GM10266 (cell line): ENCODE measurements at regions not wholly inside any gene's neighbourhood (a gene's known extent, or its start where the extent isn't known, plus 50 kb on each side); places are given as distances from the start of the nearest gene placed in this dataset.

Experiments used
- DNase-seq: peaks from one replicate; pipeline ENCODE4 v3.0.0; 2012; ENCODE audit errors: extremely low spot score
- TF ChIP-seq, protein P1 (sequence below): IDR thresholded peaks from 2 replicates; pipeline ENCODE4 v1.5.1; 2012; ENCODE audit warnings: mild to moderate bottlenecking, low read depth; ENCODE audit not compliant: control insufficient read depth, insufficient read depth; ENCODE audit errors: missing control alignments

DNA sequence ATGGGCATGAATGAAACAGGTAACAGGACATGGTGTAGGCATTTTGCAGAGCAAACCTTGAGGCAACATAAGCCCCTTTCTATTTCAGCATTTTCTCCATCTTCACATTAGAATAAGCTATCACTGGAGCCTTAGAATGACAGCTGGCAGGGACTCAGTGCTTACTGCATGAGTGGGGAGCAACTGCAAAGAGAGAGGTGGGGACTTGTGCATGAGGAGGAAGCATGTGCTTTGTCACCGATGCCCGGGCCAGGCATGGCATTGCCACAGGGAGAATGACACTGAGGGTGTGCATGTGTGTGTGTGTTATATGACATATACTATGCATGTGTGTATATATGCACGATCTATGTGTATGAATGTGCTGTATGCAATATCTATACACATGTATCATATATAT is 258.2 kb upstream of the RAB6C start:
- TF ChIP-seq, protein P1, sequence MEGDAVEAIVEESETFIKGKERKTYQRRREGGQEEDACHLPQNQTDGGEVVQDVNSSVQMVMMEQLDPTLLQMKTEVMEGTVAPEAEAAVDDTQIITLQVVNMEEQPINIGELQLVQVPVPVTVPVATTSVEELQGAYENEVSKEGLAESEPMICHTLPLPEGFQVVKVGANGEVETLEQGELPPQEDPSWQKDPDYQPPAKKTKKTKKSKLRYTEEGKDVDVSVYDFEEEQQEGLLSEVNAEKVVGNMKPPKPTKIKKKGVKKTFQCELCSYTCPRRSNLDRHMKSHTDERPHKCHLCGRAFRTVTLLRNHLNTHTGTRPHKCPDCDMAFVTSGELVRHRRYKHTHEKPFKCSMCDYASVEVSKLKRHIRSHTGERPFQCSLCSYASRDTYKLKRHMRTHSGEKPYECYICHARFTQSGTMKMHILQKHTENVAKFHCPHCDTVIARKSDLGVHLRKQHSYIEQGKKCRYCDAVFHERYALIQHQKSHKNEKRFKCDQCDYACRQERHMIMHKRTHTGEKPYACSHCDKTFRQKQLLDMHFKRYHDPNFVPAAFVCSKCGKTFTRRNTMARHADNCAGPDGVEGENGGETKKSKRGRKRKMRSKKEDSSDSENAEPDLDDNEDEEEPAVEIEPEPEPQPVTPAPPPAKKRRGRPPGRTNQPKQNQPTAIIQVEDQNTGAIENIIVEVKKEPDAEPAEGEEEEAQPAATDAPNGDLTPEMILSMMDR, result no peak
- no peak for DNase-seq

DNA sequence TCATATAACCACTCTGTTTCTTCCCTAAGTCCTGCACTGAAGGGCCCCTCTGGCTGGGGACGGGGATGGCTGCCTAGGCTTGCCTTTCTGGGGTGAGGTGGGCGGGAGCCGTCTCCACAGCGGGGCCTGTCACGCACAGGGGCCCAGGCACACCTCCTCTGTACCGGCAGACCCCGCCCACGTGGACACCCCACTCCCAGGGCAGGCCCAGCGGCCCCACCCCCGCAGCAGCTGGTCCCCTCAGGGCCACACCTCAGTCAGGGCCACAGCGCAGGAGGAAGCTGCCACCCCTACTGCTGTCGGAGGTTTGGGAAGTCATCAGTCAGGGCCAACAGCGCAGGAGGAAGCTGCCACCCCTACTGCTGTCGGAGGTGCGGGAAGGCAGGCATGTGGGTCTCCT is 257.6 kb upstream of the RAB6C start:
- DNase-seq, result no peak
- TF ChIP-seq, protein P1, result no peak

DNA sequence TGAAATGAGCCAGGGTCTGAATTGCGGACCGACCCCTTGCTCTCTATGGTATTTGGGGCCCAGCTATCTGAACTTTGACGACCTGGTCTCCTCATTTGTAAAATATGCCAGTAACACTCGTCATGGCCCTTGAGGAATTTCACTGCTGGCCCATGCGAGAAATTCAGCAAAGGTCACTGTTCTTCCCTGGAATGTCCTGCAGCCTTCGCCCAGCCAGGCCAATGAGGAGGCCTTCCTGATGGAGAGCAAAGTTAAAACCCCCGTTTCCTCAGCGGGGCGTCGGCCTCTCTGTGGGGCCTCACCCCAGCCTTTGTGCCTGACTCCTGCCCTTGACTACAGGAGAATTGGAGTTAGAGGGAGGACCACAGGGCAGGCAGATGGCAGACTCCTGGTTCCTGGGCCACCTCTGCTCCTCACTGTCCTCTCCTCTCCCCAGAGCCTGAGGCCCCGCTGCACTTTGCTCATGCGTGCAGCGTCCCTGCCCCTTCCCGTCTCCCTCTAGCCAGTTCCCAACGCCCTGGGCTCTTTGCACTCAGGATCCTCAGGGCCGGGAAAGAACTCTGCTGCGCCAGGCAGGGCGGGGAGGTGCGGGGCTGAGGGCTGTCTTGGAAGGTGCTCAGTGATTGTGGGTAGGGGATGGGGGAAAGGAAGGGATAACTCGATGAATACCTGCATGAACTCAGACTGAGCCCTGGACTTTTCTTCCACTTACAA is 257.0 kb upstream of the RAB6C start:
- DNase-seq, result no peak
- TF ChIP-seq, protein P1, result no peak

DNA sequence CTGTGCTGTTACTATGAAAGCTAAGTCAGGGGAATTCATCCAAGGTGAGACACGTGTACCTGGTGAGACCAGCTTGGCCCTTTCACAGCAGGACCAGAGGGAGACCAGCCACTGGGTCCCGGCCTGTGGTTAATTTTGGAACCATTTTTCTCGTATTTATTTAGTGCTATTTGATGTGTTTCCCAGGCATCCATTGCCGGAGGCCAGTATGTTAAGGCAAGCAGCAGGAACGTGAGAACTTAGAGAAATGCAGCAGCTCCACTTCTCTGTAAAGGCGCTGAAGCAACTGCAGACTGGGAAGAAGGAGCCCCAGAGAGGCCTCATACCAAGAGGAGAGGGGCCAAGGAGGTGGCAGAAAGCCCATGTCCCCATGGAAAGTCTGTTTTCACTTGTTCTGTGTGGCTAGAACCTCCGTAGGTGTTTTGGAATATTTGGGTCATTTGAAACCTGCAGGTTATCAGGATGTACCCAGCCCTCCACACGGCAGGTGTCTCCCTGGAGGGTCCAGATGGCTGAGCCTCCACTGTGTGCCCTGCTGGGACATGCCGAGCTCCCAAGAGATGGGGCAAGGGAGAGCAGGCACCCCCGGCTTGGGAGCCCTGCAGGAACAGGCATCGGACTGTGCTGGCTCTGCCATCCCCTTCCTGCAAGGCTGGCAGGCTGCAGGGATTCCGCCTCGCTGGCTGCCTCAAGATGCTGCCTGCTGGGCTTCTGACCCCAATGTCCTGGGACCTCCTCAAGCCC is 256.0 kb upstream of the RAB6C start:
- TF ChIP-seq, protein P1, result no peak
- no peak for DNase-seq

DNA sequence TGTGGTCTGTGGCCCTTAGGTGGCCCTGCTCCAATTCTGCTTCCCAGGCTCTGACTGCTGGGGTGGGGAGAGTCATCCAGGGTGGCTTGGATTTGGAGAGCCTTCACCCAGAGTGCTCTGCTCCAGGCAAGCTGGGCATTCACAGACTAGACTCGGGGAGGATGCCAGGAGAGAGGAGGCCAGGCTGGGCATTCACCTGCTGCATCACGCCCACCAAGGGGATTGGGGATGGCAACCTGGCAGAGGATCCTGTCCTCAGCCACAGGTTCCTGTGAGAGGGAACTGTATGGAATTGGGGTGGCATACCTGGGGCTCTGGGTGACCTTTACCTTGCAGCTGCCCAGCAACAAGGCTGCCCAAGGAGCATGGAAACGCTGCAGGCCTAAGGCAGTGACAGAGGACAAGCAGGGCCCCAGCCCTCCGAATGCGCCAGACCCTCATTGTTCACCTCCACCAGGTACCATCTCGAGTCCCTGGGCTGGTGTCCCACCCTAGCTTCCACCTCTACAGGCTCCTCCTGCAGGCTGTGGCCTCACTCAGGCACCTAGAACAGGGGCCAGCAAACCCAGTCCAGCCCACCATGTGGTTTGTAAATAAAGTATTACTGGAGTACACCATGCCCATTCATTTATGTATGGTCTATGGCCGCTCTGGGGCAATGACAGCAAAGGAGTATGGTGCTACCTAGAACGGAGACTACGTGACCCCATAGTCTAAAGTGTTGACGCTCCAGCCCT is 255.3 kb upstream of the RAB6C start:
- no peak for DNase-seq
- TF ChIP-seq, protein P1, result no peak

DNA sequence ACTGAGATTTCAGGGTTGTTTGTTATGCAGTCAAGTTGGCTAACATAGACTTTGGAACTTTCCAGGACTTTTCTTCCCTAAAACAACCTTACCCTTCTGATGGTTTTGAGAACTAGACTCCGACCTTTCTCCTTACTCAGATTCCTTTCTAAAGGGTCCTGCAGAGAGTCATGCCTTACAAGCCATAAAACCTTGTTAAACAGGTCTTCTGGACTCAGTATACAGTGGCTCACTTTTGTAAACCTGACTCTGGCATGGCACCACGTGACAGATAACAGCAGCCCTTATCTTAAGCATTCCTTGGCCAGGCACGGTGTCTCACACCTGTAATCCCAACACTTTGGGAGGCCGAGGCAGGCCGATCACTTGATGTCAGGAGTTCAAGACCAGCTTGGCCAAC is 253.2 kb upstream of the RAB6C start:
- no peak for DNase-seq
- TF ChIP-seq, protein P1, result no peak
